GM13976 (cell line): ENCODE measurements at regions not wholly inside any gene's neighbourhood (a gene's known extent, or its start where the extent isn't known, plus 50 kb on each side); places are given as distances from the start of the nearest gene placed in this dataset.

Source experiments
- DNase-seq: peaks from one replicate; pipeline ENCODE4 v3.0.0; 2012; ENCODE audit warnings: low spot score
- in situ Hi-C: fragments of 300-500 bp; cut with MboI; formaldehyde crosslinking; loops from one replicate; pipeline ENCODE4 v1.12.0; 2022; ENCODE audit warnings: low sequenced_read_pairs, mixed read lengths, inconsistent platforms; ENCODE audit not compliant: unreplicated experiment
- TF ChIP-seq, protein P1 (sequence below): IDR thresholded peaks from 2 replicates; pipeline ENCODE4 v1.5.1; 2012; ENCODE audit warnings: borderline replicate concordance, mild to moderate bottlenecking; ENCODE audit not compliant: insufficient read depth; ENCODE audit errors: extremely low read depth, missing control alignments, control extremely low read depth

DNA sequence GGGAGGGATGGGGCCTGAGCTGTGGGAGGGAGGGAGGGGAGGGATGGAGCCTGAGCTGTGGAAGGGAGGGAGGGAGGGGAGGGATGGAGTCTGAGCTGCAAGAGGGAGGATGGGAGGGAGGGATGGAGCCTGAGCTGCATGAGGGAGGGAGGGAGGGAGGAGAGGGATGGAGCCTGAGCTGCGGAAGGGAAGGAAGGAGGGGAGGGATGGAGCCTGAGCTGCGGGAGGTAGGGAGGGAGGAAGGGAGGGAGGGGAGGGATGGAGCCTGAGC is 124.0 kb upstream of the ERCC6L2 start:
- in situ Hi-C loops = no loop called here
- DNase-seq = no peak
- TF ChIP-seq, protein P1, sequence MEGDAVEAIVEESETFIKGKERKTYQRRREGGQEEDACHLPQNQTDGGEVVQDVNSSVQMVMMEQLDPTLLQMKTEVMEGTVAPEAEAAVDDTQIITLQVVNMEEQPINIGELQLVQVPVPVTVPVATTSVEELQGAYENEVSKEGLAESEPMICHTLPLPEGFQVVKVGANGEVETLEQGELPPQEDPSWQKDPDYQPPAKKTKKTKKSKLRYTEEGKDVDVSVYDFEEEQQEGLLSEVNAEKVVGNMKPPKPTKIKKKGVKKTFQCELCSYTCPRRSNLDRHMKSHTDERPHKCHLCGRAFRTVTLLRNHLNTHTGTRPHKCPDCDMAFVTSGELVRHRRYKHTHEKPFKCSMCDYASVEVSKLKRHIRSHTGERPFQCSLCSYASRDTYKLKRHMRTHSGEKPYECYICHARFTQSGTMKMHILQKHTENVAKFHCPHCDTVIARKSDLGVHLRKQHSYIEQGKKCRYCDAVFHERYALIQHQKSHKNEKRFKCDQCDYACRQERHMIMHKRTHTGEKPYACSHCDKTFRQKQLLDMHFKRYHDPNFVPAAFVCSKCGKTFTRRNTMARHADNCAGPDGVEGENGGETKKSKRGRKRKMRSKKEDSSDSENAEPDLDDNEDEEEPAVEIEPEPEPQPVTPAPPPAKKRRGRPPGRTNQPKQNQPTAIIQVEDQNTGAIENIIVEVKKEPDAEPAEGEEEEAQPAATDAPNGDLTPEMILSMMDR = no peak

DNA sequence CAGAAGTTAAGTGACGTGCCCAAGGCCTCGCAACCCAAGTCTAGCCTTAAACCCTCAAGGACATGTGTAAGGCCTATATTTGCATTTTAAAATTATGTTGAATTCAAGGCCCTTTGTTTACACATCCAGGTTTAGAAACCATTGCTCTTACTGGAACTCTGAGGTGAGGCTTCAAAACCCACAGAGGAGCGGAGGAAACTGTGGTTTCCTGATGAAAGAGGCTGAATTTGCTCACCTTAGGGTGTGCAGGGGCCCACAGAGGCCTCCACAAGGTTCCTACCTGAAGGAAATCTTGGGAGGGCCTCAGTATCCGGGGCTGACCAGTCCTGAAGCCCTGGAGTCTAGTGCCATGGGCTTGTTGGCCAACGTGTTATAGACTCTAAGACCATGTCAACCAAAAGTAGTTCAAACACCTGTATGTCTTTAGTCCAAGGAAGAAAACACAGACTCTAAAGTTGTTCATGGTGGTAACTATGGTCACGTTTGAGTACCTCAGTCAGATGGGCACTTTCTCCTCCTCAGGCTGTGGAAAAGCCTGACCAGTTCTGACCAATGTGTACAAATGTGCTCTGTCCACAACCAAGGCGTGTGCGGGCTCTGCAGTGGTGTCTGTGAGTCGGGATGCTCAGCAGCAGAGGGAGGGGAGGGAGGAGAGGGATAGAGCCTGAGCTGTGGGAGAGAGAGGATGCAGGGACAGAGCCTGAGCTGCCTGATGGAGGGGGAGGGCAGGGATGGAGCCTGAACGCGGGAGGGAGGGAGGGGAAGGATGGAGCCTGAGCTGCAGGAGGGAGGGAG is 124.6 kb upstream of the ERCC6L2 start:
- no peak for DNase-seq
- TF ChIP-seq, protein P1 = no peak
- in situ Hi-C loops = no loop called here

DNA sequence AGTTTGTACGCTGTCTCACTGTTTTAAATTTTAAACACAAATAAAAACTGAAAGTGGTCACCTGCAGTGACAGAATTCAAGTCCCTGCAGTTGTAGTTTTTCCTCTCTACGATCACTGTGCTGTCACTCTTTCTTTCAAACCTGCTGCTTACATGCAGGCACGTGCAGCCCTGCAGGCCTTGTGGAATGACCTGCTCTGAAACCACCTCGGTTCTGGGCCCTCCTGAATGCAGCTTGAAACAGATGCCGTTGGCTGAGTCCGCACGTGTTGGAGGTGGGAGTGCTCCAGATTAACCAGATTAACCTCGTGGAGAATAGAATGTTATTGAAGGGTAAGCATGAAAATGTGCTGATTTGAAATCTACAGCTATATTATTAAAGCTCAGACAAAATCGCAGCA is 126.0 kb upstream of the ERCC6L2 start:
- no peak for DNase-seq
- TF ChIP-seq, protein P1 = no peak
- in situ Hi-C loops = no loop called here

DNA sequence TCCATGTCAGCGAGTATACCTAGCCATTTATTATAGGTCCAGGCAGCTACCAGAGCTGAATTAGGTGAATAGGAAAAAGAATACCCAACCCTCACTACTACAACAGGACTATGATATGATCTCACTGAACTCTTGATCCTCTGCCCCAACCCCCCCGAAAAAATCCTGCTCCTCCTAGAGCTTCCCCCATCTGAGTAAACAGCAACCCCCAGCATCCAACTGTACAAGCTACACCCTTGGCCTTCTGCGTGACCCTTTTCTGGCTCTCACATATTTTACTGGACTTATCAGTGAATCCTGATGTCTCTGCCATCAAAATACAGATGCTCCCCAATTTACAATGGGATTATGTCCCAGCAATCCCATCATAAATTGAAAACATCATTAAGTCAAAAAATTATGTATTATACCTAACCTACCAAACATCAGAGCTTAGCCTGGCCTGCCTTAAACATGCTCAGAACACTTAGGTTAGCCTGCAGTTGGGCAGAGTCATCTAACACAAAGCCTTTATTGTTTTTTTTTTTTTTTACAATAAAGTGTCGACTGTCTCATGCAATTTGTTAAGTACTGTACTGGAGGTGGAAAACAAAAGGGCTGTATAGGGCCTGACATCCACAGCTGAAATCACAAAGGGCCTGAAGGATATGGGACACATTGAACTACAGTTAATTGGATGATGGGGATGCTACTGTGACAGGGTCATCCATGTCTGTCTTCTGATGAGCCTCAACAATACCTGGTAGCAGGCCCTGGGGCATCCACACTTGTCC is 128.9 kb upstream of the ERCC6L2 start:
- TF ChIP-seq, protein P1 = no peak

DNA sequence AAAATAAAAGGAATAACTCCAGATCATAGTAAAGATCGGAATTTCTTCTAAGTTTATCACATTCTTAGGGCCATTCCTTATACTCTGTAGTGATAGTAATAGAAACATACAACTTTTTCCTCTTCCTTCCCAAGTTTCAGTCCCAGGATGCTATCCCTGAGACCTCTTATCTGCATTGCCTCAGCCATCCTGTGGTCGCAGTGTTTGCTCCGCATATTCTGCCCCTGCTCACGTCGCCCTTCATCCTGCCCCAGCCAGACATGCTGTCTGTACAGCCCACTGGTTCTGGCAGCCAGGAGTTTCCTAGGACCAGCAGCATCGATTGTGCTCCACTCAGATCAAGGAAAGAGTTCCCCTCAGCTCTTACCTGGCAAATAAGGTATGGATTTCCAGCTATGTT is 132.7 kb upstream of the ERCC6L2 start:
- in situ Hi-C loops = no loop called here
- DNase-seq = no peak
- TF ChIP-seq, protein P1 = no peak

More for the DNA sequence above, 128.9 kb upstream of the ERCC6L2 start:
- DNase-seq = no peak
- in situ Hi-C loops = no loop called here

DNA sequence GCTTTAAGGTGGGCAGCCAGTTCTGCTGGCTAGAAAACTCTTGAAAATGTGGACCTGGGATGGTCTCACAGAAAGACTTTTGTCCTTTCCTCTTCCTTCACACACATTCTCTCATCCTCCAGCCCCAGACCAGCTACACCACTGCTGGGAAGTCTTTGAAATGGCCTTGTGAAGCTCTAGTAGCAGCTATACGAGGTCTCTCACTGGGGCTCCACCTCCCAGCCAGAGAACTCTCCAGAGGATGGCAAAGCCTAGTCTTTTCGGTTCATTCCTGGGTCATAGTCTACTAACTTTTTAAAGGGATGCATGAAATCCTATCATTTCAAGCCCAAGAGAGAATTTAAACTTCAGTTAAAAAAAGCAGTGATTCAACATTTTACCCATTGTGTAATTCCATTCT is 133.9 kb upstream of the ERCC6L2 start:
- no peak for DNase-seq
- TF ChIP-seq, protein P1 = no peak
- in situ Hi-C loops = no loop called here
